PC-3 (cell line): ENCODE measurements at regions not wholly inside any gene's neighbourhood (a gene's known extent, or its start where the extent isn't known, plus 50 kb on each side); places are given as distances from the start of the nearest gene placed in this dataset.

Source experiments
- CTCF ChIP-seq: fragments of 300-600 bp; sonication (generic); conservative IDR thresholded peaks from 2 replicates; pipeline ENCODE4 v1.5.1; 2017; ENCODE audit warnings: antibody characterized with exemption, low read depth, mild to moderate bottlenecking, low read length
- EZH2 ChIP-seq: fragments of 300-600 bp; sonication (generic); IDR thresholded peaks from one replicate; pipeline ENCODE4 v1.6.1; 2017; ENCODE audit warnings: antibody characterized with exemption, mild to moderate bottlenecking, low read length; ENCODE audit not compliant: unreplicated experiment

- no peak for TF ChIP-seq CTCF
- TF ChIP-seq EZH2 = no peak
These were observed 356.7 kb upstream of the MMS22L start for GRCh38 chr6:97639702-97640101.
